ELR (cell line): ENCODE measurements at regions not wholly inside any gene's neighbourhood (a gene's known extent, or its start where the extent isn't known, plus 50 kb on each side); places are given as distances from the start of the nearest gene placed in this dataset.
"Not testable (repeated sequence)": the region's sequence is repeated elsewhere in the genome, so short reads cannot be mapped to it uniquely, and the experiment has no call there.

Source experiments
- DNase-seq: peaks from one replicate; pipeline ENCODE4 v3.0.0-alpha.2; 2015; ENCODE audit warnings: low read depth

GRCh38 chr13:71382285-71382684 lies 484.7 kb downstream of the DACH1 start:
- DNase-seq, result no peak

GRCh38 chr13:71380191-71380590 lies 486.8 kb downstream of the DACH1 start:
- DNase-seq, result no peak

- DNase-seq, result peak; percentile 63
Measured at GRCh38 chr13:71378961-71379905, 487.8 kb downstream of the DACH1 start.

- peak; percentile 30 for DNase-seq
Measured at GRCh38 chr13:71374471-71375049, 492.4 kb downstream of the DACH1 start.

GRCh38 chr13:71368336-71368735 lies 498.7 kb downstream of the DACH1 start:
- DNase-seq, result no peak

- DNase-seq, result no peak
Measured at GRCh38 chr13:71360041-71360440, 507.0 kb downstream of the DACH1 start.

- peak; percentile 26 for DNase-seq
Measured at GRCh38 chr13:71359641-71360040, 507.4 kb downstream of the DACH1 start.

GRCh38 chr13:71358218-71358617 lies 508.8 kb downstream of the DACH1 start:
- DNase-seq, result no peak

GRCh38 chr13:71355010-71355409 lies 512.0 kb downstream of the DACH1 start:
- DNase-seq, result no peak

- no peak for DNase-seq
Measured at GRCh38 chr13:71350886-71351285, 516.1 kb downstream of the DACH1 start.

GRCh38 chr13:71345856-71346255 lies 521.1 kb downstream of the DACH1 start:
- not testable (repeated sequence) for DNase-seq

- no peak for DNase-seq
Measured at GRCh38 chr13:71339736-71340135, 527.3 kb downstream of the DACH1 start.

GRCh38 chr13:71339005-71339404 lies 528.0 kb downstream of the DACH1 start:
- DNase-seq, result no peak

GRCh38 chr13:71338070-71338469 lies 528.9 kb downstream of the DACH1 start:
- DNase-seq, result no peak

- no peak for DNase-seq
Measured at GRCh38 chr13:71327266-71327665, 539.7 kb downstream of the DACH1 start.

- no peak for DNase-seq
Measured at GRCh38 chr13:71325556-71325955, 541.4 kb downstream of the DACH1 start.

GRCh38 chr13:71323266-71323665 lies 543.7 kb downstream of the DACH1 start:
- no peak for DNase-seq

GRCh38 chr13:71320452-71320851 lies 546.6 kb downstream of the DACH1 start:
- DNase-seq, result peak; percentile 48

GRCh38 chr13:71316792-71317363 lies 550.1 kb downstream of the DACH1 start:
- no peak for DNase-seq

- DNase-seq, result no peak
Measured at GRCh38 chr13:71312923-71313322, 554.1 kb downstream of the DACH1 start.

- DNase-seq, result no peak
Measured at GRCh38 chr13:71309905-71310304, 557.1 kb downstream of the DACH1 start.

- peak; percentile 13 for DNase-seq
Measured at GRCh38 chr13:71306821-71307220, 560.2 kb downstream of the DACH1 start.

- no peak for DNase-seq
Measured at GRCh38 chr13:71304861-71305260, 562.1 kb downstream of the DACH1 start.
